GM21717 (cell line): ENCODE measurements at regions not wholly inside any gene's neighbourhood (a gene's known extent, or its start where the extent isn't known, plus 50 kb on each side); places are given as distances from the start of the nearest gene placed in this dataset.
A peak's percentile ranks its signal among the peaks of the same experiment; 100 is the strongest.
"Not testable (repeated sequence)": the region's sequence is repeated elsewhere in the genome, so short reads cannot be mapped to it uniquely, and the experiment has no call there.

Experiments used
- ATAC-seq: cut with Tn5 transposase; IDR thresholded peaks from one replicate; pipeline ENCODE4 v1.9.1; 2021; ENCODE audit warnings: mild to moderate bottlenecking, moderate library complexity; ENCODE audit not compliant: unreplicated experiment

DNA sequence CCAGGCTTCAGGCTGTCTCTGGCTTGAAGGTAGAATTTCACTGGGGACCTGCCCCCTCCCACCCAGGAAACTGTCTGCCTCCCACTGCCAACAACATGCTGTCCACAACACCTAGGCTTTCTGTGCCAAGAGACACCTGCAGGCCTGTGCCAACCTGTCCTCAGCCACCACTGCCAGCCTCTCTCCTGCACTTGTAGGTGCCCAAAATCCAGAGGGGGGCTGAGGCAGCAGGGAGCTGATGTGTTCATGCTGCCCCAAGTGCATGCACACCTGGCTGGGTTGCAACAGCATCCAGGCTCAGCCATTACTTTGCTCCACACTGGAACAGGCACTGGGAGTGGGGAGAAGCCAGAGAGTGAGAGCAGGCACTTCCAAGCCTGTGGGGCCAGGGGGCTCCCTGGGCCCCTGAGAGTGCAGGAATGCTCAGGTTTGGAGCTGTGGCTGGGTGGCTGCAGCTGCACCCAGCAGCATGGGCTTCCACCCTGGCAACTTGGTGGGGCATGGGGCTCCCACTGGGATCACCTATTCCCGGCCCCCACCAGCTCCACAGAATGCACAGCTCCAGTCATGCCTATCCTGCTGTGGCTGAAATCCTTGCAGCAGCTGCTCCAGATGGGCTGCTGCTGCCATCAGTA lies 218.1 kb upstream of the OBI1 start:
- no peak for ATAC-seq

DNA sequence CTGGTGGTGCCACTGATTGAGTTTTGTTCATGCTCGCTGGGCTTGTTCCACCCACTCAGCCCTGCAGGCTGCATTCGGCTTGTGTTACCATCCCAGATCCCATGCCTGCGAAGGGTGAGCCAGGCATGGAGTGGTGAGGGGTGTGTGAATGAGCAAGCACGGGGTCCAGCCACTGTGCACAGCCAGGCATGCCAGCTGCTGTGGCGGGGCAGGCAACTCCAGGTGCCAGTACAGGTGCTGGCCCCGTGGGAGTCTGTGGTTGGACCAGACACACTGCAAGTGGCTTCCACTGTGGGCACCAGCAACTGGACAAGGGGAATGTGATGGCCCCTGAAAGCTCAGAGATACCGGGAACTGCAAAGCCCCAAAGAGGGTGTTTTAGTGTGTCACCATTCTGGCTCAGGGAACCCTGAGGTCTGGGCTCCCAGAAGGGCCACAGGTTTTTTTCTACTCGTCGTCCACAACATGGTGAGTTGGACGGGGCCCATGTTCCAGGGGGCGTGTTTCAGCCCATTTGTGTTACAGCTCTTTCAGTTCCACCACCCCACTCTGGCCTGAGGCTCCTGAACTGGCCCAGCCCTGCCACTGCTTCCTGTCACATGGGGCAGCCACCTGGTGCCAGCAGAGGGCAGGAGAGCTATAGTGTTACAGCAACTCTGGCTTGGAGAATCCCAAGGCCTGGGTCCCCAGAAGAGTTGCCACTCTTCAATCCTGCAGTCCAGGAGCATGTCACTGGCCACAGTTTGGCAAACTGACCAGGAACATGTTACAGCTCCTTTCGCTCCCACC lies 217.0 kb upstream of the OBI1 start:
- peak; percentile 76 for ATAC-seq

DNA sequence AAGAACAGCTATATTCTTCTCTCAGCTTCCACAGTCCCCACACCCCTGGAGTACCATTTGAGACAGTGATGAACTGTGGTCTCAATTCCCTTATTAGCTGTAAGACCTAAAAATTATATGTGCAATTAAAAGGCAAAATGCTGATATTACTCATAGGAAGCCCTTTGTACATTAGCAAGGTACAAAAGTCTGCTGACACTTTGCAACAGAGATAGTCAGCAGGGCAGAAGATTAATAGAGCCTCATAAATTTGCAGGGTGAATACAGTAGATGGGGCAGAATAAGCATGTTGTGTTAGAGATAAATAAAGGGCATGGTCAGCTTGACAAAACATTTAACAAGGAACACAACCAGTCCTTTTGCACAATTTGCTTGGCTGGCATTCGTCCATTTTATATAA lies 210.0 kb upstream of the OBI1 start:
- ATAC-seq = no peak

DNA sequence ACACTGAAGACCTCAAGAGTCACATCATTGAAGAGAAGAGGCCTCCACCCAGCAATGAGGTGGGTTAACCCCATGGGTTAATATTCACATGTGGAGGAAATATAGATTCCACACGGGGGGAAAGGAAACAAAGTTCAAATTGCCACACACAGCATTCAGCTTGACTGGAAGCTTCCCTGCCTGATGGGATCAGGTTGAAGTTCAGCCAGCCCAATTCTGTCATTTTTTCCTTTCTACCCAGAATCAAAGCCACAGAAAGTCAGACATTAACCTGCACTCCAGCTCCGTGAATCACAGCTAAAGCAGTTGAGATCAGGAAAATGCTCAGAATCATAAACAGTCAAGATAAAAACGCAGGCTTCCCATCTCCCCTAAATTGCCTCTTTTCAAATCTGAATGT lies 208.7 kb upstream of the OBI1 start:
- ATAC-seq = no peak

DNA sequence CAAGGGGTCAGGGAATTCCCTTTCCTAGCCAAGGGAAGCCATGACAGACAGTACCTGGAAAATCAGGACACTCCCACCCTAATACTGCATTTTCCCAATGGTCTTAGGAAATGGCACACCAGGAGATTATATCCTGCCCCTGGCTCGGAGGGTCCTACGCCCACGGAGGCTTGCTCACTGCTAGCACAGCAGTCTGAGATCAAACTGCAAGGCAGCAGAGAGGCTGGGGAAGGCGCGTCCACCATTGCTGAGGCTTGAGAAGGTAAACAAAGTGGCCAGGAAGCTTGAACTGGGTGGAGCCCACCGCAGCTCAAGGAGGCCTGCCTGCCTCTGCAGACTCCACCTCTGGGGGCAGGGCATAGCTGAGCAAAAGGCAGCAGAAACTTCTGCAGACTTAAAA lies 207.1 kb upstream of the OBI1 start:
- ATAC-seq = not testable (repeated sequence)

DNA sequence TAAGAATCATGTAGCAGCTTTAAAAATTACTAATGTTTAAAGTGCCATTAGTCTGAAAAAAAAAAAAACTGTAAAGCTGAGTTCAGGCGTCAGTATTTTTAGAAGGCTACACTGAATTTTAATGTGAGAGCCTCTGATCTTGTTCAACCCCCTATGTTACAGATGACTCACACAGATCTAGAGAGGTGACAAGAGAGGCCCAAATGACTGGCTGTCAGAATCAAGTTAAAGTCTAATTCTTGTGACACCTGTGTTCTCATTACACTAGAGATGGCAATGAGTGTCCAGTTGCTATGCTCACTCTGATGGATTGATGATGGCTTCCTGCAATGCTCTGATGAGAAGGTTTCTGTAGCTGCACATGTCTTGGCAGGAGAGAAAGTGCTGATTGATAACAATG lies 203.5 kb upstream of the OBI1 start:
- ATAC-seq = no peak

DNA sequence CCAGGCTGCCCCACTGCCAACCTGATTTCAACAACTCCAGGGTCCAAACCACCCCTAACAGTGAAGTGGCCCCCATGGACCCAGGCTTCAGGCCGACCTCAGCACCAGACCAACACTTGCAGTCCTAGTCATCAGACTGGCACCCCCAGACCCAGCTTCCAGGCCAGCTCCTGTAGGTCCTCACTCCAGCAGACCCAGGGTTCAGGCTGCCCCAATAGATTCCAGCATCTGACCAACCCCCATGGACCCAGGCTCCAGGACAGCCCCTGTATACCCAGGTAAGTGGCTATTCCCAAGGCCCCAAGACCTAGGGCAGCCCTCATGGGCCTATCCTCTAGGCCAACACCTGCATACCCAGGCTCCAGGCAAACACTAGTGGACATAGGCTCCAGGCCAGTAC lies 193.8 kb upstream of the OBI1 start:
- no peak for ATAC-seq

DNA sequence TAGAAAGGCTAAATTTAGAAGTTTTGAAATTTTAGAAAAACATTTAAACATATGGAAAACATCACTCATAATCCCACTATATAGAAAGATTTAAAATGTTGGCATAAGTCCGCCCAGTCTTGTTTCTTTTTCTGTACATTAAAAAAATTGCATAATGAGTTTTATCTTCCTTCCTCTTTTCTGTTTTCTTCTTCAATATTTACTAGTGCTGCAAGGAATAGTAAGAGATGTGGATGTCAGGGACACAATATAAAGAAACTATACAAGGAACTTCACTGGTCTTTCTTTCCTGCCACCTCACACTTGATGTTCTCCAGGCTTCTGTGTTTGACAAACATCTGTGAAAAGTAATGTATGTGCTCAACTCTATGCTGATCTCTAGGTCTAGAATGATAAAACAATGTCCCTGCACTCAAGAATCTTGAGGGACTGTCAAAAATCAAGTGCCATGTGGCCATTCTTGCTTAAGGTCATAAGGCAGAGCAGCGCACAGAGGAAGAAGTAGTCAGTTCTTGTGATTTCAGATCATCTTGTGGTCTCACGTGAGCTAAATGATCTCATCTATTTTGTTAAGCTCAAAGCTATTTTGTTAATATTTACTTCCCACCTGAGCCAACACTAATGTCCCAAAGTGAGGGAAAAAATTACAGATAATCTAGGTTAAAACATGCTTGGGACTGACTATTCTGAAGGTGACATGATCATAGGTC lies 186.9 kb upstream of the OBI1 start:
- ATAC-seq = no peak

DNA sequence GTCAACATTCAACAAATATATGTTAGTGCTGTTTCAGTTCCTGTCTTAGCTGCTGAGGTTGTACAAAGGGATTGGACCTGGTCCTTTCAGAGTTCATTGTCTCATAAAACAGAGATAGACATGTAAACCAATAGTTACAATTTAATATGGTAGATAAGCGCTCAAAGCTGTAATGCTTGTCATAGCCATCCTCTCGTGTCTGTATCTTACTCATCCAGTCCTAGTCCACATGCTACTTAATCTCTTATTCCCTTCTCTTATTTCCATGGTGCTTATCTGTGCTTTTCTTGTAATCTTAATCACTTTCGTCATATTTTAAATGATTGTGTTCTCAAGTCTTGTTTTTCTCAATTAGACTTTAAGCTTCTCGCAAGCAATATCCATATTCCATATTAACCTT lies 185.2 kb upstream of the OBI1 start:
- no peak for ATAC-seq

DNA sequence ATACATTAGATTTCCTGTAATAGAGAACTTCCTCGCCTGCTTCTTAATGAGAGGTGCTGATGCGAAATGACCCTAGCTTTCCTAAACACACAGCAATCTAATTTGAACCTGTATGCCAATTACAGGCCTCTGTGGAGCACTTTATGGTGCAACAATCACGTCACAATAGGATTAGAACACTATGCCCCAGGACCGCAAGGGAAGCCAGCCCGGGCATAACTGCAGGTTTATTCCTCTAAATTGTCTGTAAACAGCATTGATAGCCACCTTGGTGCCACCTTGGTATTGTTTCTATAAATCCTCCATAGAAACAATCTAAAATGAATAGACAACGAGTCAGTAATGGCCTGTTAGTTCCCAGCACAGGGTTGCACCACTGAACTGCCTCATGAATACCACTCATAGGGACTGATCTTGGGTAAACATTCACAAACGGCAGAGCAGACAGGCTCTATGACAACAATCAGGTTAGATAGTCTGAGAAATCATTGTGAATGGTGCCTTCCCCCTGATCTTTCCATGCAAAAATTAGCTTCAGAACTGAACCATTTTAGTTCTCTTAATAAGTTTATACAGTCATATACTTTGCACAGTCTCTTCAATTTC lies 182.5 kb upstream of the OBI1 start:
- ATAC-seq = no peak

DNA sequence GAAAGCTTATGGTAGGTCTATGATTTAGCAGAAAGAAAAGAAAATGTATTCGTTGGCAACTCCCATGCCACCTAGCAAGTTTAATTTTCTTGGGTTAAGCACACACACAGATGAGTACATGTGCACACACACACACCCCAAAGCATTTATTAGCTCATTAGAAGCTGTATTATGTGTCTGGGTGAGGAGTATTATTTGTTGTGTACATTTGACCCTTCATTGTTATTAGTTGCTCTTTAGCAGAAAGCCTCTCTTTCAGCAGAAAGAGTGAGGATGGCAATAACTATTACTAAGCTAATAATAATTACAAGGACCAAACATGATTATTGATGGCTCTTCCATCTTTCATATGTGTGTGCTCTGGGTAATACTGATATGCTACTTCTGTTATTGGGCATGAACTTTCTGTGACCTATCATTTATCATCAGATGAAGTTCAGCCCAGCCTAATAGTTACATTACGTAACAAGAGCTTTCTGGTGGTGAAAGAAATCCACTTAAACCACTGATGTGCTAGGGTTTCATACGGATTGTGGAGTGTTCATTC lies 177.4 kb upstream of the OBI1 start:
- ATAC-seq = no peak

DNA sequence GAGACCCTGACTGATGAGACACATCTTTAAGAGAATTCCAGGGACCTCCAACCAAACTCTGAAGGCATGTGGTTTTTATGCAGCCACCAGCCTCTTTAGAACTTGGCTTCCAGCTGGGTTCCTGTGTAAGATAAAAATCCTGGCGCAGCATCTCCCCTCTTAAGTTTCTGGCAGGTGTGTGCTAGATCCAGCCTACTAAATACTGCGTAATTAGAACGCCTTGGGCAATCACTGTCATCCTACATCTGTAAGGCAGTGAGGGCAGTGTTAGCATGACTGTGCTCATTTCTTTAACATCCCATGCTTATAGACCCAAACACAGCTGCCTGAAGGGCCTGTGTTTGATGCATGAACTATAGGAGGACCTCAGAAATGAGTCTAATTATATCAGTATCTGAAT lies 173.5 kb upstream of the OBI1 start:
- no peak for ATAC-seq

DNA sequence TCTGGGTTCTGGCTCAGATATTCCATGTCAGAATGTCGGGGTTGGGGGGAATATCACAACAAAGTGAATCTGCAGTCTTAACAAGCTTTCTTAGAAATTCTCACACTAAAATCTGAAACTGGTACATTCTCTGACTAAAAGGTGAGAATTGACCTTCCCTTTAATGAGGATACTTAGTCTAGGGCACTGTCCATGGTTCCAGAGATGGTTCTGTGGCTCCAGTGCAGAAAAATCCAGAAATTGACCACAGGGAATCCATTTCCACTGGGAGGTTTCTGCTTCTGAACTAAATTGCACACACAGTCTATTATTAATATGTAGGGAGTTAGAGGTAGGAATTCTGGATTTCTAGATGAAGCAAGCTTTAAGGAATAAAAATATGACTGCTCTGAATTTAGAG lies 171.6 kb upstream of the OBI1 start:
- no peak for ATAC-seq

DNA sequence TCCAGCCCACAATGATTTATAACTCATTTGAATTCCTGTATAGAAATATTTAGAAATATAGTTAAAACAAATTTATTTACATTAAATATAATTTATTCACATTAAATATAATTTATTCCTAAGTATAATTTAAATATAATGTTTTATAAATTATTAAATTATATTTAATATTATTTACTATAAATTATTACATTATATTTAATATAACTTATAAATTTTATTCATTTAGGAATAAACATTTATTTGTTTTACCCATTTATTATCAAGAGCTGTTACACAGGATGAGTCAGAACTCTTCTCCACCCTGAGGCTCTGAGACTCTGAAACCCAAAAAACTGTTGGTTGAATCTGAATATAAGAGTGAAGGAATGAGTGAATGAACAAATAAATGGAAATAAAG lies 170.9 kb upstream of the OBI1 start:
- ATAC-seq = no peak

DNA sequence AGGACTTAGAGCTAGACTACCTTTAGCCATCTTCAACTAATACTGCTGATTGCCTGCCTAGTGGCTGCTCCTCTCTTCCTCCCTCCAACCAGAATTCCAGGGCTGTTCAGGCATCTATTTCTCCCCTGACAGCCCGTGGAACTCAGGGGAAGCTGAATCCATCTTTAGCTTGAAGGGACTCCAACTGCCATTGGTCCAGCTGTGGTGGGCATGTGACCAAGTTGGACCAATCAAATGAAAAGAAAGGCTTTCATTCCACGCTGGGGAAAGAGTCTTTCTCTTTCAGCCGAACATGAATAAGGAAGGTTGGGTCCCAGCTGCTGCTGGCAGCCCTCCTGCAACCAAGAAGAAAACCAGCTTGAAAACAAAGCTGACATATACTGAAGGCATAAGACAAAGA lies 168.5 kb upstream of the OBI1 start:
- ATAC-seq = no peak

DNA sequence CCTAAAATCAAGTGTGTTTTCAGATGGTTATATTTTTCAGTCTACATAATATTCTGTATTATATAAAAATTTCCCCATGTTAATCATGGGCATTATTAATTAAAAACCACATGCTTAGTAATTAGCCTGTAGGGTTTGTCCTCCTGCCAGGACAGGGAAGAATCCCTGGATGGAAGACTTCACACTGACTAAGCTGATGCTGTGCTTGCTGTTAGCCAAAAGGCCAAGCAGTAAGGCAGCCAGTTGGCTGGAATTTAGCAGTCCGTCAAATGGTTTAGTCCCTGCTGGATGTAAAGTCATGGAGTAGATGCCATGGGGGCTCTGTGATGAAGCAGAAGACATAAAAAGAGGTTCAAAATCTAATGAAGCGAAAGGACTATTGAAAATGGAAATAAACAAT lies 168.0 kb upstream of the OBI1 start:
- no peak for ATAC-seq

DNA sequence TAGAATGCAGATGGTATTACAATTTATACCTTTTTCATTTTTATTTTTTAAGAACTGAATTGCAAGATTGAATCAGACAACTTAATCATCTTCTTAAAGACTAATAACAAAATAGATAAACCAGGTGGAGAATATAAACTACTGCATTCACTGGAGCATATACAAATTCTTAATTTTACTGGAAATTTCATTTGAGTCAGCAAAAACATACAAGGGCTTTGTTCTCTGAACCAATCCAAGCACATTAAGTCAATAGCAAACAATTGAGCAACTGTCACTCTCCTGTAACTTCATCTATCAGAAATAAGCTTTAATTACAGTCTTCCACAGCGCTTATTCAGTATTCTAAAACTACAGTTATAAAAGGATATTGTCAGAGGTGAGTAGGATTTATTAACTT lies 167.4 kb upstream of the OBI1 start:
- ATAC-seq = no peak

DNA sequence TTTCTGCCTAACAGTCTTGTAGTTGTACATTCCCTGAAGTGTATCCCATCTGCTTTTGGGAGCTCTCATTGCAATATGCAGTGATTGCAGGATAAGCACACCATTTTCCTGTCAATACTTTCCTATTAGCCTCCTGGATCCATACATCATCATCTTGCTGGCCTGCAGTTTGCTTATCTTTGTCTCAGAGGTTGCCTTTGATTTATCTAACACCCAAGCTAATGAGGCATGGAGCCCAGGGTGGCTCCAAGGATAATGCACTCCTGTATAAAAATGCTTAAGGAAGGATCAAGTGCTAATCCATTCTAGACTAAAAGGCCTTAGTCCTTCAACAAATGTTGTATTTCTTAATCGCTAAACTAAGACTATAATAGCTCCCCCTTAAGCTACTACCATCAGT lies 161.6 kb upstream of the OBI1 start:
- ATAC-seq = no peak

DNA sequence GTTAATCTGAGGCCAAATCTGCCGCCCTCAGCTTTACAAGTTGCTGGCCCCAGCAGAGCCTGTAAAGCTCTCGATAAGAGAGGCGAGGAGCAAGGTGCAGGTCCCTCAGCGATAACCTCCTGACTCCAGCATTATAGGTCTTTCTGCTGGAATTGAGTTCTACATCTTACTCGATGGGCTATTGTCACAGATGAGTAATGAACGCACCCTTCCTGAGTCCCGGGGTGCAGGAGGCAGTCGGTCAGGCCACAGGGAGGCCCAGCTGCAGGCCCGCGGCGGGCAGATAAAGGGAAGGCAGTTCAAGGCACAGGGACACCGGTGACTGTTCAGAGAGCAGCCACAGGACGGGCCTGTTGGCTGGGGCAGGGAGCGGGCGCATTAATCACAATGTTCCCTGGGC lies 157.6 kb upstream of the OBI1 start:
- no peak for ATAC-seq

DNA sequence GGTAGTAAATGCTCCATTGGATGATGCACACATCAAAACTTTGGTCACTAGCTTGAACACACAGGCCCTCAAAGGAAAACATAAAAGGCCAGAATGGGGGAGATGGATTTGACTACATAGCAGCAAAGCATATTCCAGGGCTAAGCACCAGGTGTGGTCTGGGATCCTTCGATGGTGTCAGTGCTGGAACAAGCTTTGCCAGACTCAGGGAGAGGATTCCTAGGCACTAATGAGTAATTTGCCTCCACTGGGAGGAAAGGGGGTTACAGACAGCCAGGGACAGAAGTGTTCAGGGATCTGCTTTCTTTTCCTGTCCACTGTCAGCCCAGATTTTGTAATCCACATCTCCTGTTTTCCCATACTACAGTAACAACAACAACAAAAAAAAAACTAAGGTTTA lies 157.2 kb upstream of the OBI1 start:
- no peak for ATAC-seq

DNA sequence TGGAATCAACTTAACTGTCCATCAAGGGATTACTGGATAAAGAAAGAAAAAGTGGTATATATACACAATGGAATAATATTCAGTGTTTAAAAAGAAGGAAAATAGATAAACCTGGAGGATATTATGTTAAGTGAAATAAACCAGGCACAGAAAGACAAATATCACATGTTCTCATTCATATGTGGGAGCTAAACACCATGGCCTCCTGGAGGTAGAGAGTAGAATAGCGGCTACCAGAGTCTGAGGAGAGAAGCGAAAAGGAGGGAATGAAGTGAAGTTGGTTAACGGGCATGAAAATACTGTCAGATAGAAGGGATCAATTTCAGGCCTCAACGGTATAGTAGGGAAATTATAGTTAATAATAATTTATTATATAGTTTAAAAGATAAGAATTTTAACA lies 147.5 kb upstream of the OBI1 start:
- ATAC-seq = no peak

DNA sequence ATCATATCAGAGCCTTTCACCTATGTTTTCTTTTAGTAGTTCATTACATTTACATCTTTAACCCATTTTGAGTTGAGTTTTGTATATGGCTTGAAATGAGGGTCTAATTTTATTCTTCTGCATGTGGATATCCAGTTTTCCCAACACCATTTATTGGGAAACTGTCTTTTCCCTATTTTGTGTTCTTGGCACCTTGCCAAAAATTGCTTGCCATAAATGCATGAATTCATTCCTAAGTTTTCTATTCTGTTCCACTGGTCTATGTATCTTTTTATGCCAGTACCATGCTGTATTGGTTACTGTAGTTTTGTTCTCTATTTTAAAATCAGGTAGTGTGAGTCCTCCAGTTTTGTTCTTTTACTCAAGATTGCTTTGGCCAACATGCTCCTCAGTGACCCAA lies 144.0 kb upstream of the OBI1 start:
- ATAC-seq = no peak
